Right lobe of liver (tissue), 6 donors: ENCODE measurements at regions not wholly inside any gene's neighbourhood (a gene's known extent, or its start where the extent isn't known, plus 50 kb on each side); places are given as distances from the start of the nearest gene placed in this dataset.
A peak's percentile ranks its signal among the peaks of the same experiment; 100 is the strongest.
"Not testable (repeated sequence)": the region's sequence is repeated elsewhere in the genome, so short reads cannot be mapped to it uniquely, and the experiment has no call there.

Experiments used
- ATAC-seq, 4 donors: fragments of 200-7000 bp; cut with Tn5 transposase; one replicate each; pipeline ENCODE4 v1.9.1; 2020; ENCODE audit warnings: mild to moderate bottlenecking in 4 of 4, moderate library complexity in 4 of 4
- DNase-seq, 3 donors: peaks; one replicate each; pipeline ENCODE4 v3.0.0-alpha.2; 2020
- H3K27ac ChIP-seq, 3 donors: fragments of 200-600 bp; one replicate each; pipeline ENCODE4 v1.8.0; 2022
- H3K27me3 ChIP-seq, 2 donors: fragments of 200-600 bp; one replicate each; pipeline ENCODE4 v1.8.0; 2022
- H3K36me3 ChIP-seq, 4 donors: fragments of 200-600 bp; sonication (generic) in 1 of 4; one replicate each; pipeline versions ENCODE4 v1.5.1 to v1.8.0; 2017 to 2022; ENCODE audit warnings: control low read depth in 1 of 4
- H3K4me1 ChIP-seq, 4 donors: fragments of 200-600 bp; sonication (generic) in 1 of 4; one replicate each; pipeline versions ENCODE4 v1.5.1 to v1.8.0; 2017 to 2022; ENCODE audit warnings: control low read depth in 1 of 4
- H3K4me3 ChIP-seq, 3 donors: fragments of 200-600 bp; one replicate each; pipeline ENCODE4 v1.8.0; 2022
- H3K9me3 ChIP-seq, 4 donors: fragments of 200-600 bp; sonication (generic) in 1 of 4; one replicate each; pipeline versions ENCODE4 v1.5.1 to v1.8.0; 2017 to 2022; ENCODE audit warnings: control low read depth in 1 of 4
- CTCF ChIP-seq, 4 donors: fragments of 200-600 bp in 3 of 4; fragments of 450-650 bp in 1 of 4; IDR thresholded peaks; one replicate each; pipeline versions ENCODE4 v1.5.1 to v1.8.0; 2016 to 2022; ENCODE audit warnings: antibody characterized with exemption in 4 of 4, mild to moderate bottlenecking in 2 of 4
- POLR2A ChIP-seq: fragments of 450-650 bp; IDR thresholded peaks from one replicate; pipeline ENCODE4 v1.6.1; 2017; ENCODE audit warnings: antibody characterized with exemption, mild to moderate bottlenecking
- WGBS: methylation state at CpG from one replicate; pipeline ENCODE4 v1.1.6; 2018; ENCODE audit warnings: low coverage, low lambda C conversion rate; ENCODE audit not compliant: insufficient coverage; ENCODE audit errors: missing lambda C conversion rate; 5-methylcytosine and 5-hydroxymethylcytosine counted together
- intact Hi-C, 2 donors: fragments of 100-400 bp; cut with DNase I; formaldehyde crosslinking; loops; one replicate each; pipeline versions ENCODE4 v1.11.2 to v1.14.1; 2022
- donor health status: DM: no; HTN: yes; CAD: no.
- donor health status: DM: no; HTN: no; CAD: no.
- donor health status: DM: no; HTN: no; CAD: no.
- donor health status: DM: no; HTN: yes; CAD: no.
- donor health status: DM: no; HTN: yes; CAD: no.

GRCh38 chr9:63912451-63912850 is 1372.6 kb downstream of the FOXD4L5 start:
- H3K4me1 ChIP-seq, H3K36me3 ChIP-seq, intact Hi-C loops, H3K4me3 ChIP-seq, H3K9me3 ChIP-seq, ATAC-seq, H3K27me3 ChIP-seq, H3K27ac ChIP-seq, DNase-seq: not testable (repeated sequence)
- 59% methylated on average over 6 of the region's 6 CpGs for WGBS

- H3K4me3 ChIP-seq, DNase-seq, ATAC-seq, H3K36me3 ChIP-seq, H3K4me1 ChIP-seq, H3K27ac ChIP-seq, intact Hi-C loops, H3K9me3 ChIP-seq, H3K27me3 ChIP-seq: not testable (repeated sequence)
- 37% methylated on average over 3 of the region's 3 CpGs for WGBS
Observed at GRCh38 chr9:63909076-63909475, 1375.9 kb downstream of the FOXD4L5 start.

DNA sequence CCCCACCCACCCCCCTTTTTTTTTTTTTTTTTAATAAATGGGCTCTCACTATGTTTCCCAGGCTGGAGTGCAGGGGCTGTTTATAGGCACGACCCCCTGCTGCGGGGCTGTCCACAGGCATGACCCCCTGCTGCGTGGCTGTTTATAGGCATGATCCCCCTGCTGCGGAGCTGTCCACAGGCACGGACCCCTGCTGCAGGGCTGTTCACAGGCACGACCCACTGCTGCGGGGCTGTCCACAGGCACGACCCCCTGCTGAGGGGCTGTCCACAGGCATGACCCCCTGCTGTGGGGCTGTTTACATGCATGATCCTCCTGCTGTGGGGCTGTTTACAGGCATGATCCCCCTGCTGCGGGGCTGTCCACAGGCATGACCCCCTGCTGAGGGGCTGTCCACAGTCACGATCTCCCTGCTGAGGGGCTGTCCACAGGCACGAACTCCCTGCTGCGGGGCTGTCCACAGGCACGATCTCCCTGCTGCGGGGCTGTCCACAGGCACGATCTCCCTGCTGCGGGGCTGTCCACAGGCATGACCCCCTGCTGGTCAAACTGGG is 1385.3 kb downstream of the FOXD4L5 start:
- intact Hi-C loops, ATAC-seq, H3K4me3 ChIP-seq, H3K4me1 ChIP-seq, H3K27ac ChIP-seq, H3K36me3 ChIP-seq, H3K27me3 ChIP-seq, H3K9me3 ChIP-seq: not testable (repeated sequence)
- 64% methylated on average over 7 of the region's 16 CpGs for WGBS
- DNase-seq: peak in 1 of 3 donors; percentile 48

DNA sequence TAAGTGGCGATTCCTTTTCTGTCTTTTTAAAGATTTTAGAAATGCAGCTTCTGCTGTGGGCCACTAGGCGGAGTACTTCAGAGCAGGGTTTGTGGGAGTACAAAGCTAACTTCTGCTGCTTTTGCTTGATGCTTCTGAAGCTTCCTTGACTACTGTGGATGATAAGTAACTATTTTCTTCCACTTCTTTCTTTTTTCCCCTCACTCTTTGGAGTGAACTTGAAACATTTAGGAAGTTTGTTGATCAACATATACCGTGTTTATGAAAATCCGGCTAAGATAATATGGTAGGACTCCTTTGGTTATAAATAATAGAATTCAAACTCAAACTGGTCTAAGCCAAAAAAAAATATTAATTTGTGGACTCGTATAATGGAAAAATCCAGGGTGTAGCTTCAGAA is 1403.6 kb downstream of the FOXD4L5 start:
- H3K27ac ChIP-seq, H3K36me3 ChIP-seq, H3K4me3 ChIP-seq, H3K27me3 ChIP-seq, DNase-seq, intact Hi-C loops, H3K9me3 ChIP-seq, H3K4me1 ChIP-seq, ATAC-seq: not testable (repeated sequence)
- peak in 1 of 4 donors; percentile 13 for TF ChIP-seq CTCF (IDR thresholded peaks at IDR 0.05)
- 43% methylated on average over 4 of the region's 5 CpGs for WGBS

GRCh38 chr9:63876380-63876779 is 1408.6 kb downstream of the FOXD4L5 start:
- ATAC-seq, intact Hi-C loops, H3K27ac ChIP-seq, H3K4me1 ChIP-seq, H3K27me3 ChIP-seq, DNase-seq, H3K9me3 ChIP-seq, H3K4me3 ChIP-seq, H3K36me3 ChIP-seq: not testable (repeated sequence)
- WGBS: 60% methylated on average over 1 of the region's 17 CpGs

DNA sequence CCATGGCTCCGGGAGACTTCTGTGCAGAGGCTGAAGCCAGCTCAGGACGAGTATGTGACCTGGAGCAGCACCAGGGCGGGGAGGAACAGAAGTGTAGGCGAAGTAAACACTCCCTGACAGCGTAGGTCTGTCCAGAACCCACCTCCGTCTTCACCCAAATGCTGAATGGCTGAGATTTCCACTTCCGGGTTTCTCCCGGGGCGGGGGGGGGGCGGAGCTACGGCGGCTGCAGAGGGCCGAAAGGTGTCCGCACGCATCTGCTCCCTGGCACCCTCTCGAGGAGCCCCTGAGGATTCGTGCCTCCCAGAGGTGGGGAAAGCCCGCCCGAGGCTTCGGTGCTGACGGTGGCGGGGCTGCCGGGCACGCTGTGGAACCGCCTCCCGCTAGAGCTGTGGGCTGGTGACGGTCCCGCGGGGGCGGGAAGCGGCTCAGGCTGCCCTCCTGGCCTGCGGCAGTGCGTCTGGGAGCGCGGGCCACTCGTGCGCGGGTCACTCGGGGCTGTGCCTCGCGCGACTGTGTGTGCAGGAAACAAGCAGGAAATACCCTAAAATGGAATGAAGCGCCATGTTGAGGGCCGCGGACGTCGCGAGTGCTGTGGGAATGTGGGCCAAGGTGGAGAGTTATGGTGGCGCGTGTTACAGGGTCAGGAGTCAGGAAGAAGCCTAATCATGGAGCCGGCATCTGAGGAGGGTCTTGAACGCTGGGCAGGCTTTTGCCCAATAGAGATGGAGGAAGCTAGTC is 1425.4 kb downstream of the FOXD4L5 start:
- Histone ChIP-seq H3K27ac (peak overlapping the region in 1 of 3 donors; percentile 24), H3K27me3 (no peaks in the 10 kb centered on the region), H3K4me1 (no peaks in the 10 kb centered on the region), H3K4me3 (peak overlapping the region; percentile 30 to 56 (median 48)), H3K36me3 (no peaks in the 10 kb centered on the region), H3K9me3 (no peaks in the 10 kb centered on the region)
- peak; percentile 45 to 63 (median 59) for DNase-seq
- 49% methylated on average over 14 of the region's 52 CpGs for WGBS
- no peak for TF ChIP-seq CTCF (IDR thresholded peaks at IDR 0.05)
- no peak for TF ChIP-seq POLR2A
- intact Hi-C loops: no loop called here
- peak; percentile 67 to 77 (median 74) for ATAC-seq

GRCh38 chr9:63859090-63859474 is 1425.9 kb downstream of the FOXD4L5 start:
- H3K36me3 ChIP-seq, H3K4me1 ChIP-seq, intact Hi-C loops, H3K9me3 ChIP-seq, H3K27me3 ChIP-seq, ATAC-seq: not testable (repeated sequence)
- WGBS: 27% methylated on average over 2 of the region's 24 CpGs
- peak overlapping the region in 1 of 3 donors; percentile 24 for H3K27ac ChIP-seq
- peak overlapping the region; percentile 25 to 56 (median 48) for H3K4me3 ChIP-seq
- peak in 2 of 3 donors; percentile 22 to 43 for DNase-seq

DNA sequence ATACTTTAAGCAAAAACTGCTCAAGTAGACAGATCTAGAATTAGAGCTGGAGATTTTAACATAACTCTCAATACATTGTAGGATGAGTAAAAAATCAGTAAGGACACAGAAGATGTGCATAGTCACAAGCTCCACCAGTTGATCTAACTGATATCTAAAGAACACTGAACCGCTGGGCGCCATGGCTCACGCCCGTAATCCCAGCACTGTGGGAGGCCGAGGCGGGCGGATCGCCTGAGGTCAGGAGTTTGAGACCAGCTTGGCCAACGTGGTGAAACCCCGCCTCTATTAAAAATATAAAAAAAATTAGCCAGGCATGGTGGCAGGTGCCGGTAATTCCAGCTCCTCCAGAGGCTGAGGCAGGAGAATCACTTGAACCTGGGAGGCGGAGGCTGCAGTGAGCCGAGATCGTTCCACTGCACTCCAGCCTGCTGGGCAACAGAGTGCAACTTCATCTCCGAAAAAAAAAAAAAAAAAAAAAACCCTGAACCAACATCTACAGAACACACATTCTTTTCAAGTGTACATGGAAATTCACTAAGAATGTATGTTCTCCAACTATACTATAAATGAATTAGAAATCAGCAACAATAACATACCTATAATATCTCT is 1431.8 kb downstream of the FOXD4L5 start:
- H3K9me3 ChIP-seq, H3K36me3 ChIP-seq, intact Hi-C loops, DNase-seq, H3K27ac ChIP-seq, H3K27me3 ChIP-seq, H3K4me3 ChIP-seq, ATAC-seq, H3K4me1 ChIP-seq: not testable (repeated sequence)
- 68% methylated on average over 11 of the region's 15 CpGs for WGBS

DNA sequence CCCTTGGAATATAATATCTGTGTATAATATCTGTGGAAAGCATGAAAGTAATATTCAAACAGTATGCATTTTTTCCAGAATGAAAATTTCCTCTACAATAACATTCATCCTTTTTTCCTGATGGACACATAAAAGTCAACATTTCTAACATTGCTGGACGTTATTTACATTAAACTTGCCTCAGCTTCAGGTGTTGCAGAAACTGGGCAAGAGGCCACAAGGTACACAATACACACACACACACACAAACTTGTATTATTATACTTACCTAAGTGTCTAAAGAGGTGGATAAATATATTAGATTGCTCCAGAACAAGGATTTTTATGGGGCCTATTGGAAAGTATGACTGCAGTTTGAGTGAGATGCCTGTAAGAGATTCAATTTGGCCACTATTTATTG is 1460.2 kb downstream of the FOXD4L5 start:
- ATAC-seq, intact Hi-C loops, H3K27me3 ChIP-seq, H3K4me1 ChIP-seq, H3K27ac ChIP-seq, H3K36me3 ChIP-seq, H3K9me3 ChIP-seq, DNase-seq, H3K4me3 ChIP-seq: not testable (repeated sequence)
- 10% methylated on average over 1 of the region's 1 CpG for WGBS
